Ovary (tissue), 7 donors: ENCODE measurements at regions not wholly inside any gene's neighbourhood (a gene's known extent, or its start where the extent isn't known, plus 50 kb on each side); places are given as distances from the start of the nearest gene placed in this dataset.
"Not testable (repeated sequence)": the region's sequence is repeated elsewhere in the genome, so short reads cannot be mapped to it uniquely, and the experiment has no call there.

Experiments
- DNase-seq, 5 donors: peaks; one replicate each; pipeline ENCODE4 v3.0.0-alpha.2; 2019 to 2020
- H3K27ac ChIP-seq, 2 donors: fragments of 200-600 bp; one replicate each; pipeline versions ENCODE4 v1.5.1 to v1.8.0; 2019 to 2022
- H3K27me3 ChIP-seq: fragments of 200-600 bp; one replicate; pipeline ENCODE4 v1.8.0; 2022
- H3K36me3 ChIP-seq: fragments of 200-600 bp; sonication (generic); one replicate; pipeline ENCODE4 v1.5.1; 2019
- H3K4me1 ChIP-seq: one replicate; pipeline ENCODE4 v1.8.1; 2013; ENCODE audit warnings: mild to moderate bottlenecking, moderate library complexity; ENCODE audit not compliant: insufficient read depth
- H3K4me3 ChIP-seq: fragments of 200-600 bp; sonication (generic); one replicate; pipeline ENCODE4 v1.5.1; 2017
- H3K9me3 ChIP-seq, 2 donors: fragments of 200-600 bp in 1 of 2; sonication (generic) in 1 of 2; one replicate each; pipeline versions ENCODE4 v1.5.1 to v1.8.1; 2013 to 2019; ENCODE audit warnings: mild to moderate bottlenecking in 1 of 2, moderate library complexity in 1 of 2
- CTCF ChIP-seq, 3 donors: fragments of 450-650 bp in 2 of 3; fragments of 200-600 bp in 1 of 3; IDR thresholded peaks; one replicate each; pipeline versions ENCODE4 v1.5.1 to v1.8.0; 2016 to 2022; ENCODE audit warnings: antibody characterized with exemption in 3 of 3, mild to moderate bottlenecking in 1 of 3
- EP300 ChIP-seq: sonication (generic); formaldehyde crosslinking; IDR thresholded peaks from one replicate; pipeline ENCODE4 v1.6.1; 2017; ENCODE audit warnings: antibody characterized with exemption
- POLR2A ChIP-seq: fragments of 450-650 bp; IDR thresholded peaks from one replicate; pipeline ENCODE4 v1.6.1; 2017; ENCODE audit warnings: antibody characterized with exemption, mild to moderate bottlenecking, moderate library complexity
- WGBS, 3 donors: extraction: QIAGEN DNeasy Blood & Tissue Kit in 1 of 3; methylation state at CpG; one replicate each; pipeline versions ENCODE4 v1.1.5 to v1.1.7; 2013 to 2017; 5-methylcytosine and 5-hydroxymethylcytosine counted together
- intact Hi-C, 4 donors: fragments of 100-400 bp; cut with DNase I; formaldehyde crosslinking; loops; one replicate each; pipeline versions ENCODE4 v1.11.0 to v1.15.1; 2022 to 2023
- donor health status: DM: no; HTN: no; CAD: no; lungs with moderate emphysema.
- donor health status: DM: no; HTN: no; CAD: no.
- donor health status: Bipolar disorder and iron deficiency.
- donor health status: DM: no; HTN: no; CAD: no.
- donor health status: DM: yes; HTN: yes; CAD: no.

DNA sequence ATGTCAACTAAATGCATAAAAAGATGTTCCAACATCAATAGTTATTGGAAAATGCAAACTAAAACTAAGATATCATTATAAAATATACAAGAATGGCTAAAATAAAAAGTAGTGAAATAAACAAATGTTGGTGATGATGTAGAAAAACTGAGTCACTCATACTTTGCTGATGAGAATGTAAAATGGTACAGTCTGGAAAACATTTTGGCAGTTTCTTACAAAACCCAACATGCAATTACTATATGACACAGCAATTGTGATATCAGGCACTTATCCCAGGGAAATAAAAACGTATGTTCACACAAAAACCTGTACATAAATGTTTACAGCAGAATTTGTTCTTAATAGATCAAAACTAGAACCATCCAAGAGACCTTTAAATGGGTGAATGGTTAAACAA lies 182.6 kb downstream of the RTL9 start:
- intact Hi-C loops: no loop called here
- no peak for DNase-seq
- WGBS, 3 donors: 34 to 49% (median 39%) methylated on average over 1 of the region's 1 CpG
- H3K4me1 ChIP-seq: no peaks in the 10 kb centered on the region
- H3K27ac ChIP-seq: no peak overlapping the region
- no peaks in the 10 kb centered on the region for H3K27me3 ChIP-seq
- no peak overlapping the region for H3K4me3 ChIP-seq
- no peaks in the 10 kb centered on the region for H3K9me3 ChIP-seq
- no peaks in the 10 kb centered on the region for H3K36me3 ChIP-seq
- TF ChIP-seq POLR2A: no peak
- TF ChIP-seq CTCF (IDR thresholded peaks at IDR 0.05): no peak
- no peak for TF ChIP-seq EP300

DNA sequence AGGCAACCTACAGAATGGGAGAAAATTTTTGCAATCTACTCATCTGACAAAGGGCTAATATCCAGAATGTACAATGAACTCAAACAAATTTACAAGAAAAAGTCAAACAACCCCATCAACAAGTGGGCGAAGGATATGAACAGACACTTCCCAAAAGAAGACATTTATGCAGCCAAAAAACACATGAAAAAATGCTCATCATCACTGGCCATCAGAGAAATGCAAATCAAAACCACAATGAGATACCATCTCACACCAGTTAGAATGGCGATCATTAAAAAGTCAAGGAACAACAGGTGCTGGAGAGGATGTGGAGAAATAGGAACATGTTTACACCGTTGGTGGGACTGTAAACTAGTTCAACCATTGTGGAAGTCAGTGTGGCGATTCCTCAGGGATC lies 192.2 kb downstream of the RTL9 start:
- H3K27me3 ChIP-seq, H3K9me3 ChIP-seq, H3K27ac ChIP-seq, intact Hi-C loops, H3K36me3 ChIP-seq, H3K4me3 ChIP-seq, DNase-seq, H3K4me1 ChIP-seq: not testable (repeated sequence)
- 75 to 81% (median 81%) methylated on average over 4 of the region's 4 CpGs for WGBS, 3 donors

DNA sequence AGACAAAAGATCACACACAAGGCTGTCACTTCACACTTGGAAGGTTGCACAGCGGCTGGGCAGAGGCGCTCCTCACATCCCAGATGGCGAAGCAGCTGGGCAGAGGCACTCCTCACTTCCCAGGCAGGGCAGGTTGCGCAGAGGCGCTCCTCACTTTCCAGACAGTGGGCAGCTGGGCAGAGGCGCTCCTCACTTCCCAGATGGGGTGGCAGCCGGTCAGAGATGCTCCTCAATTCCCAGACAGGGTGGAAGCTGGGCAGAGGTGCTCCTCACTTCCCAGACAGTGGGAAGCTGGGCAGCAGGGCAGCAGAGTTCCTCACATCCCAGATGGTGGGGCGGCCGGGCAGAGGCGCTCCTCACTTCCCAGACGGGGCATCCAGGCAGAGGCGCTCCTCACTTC lies 199.2 kb downstream of the RTL9 start:
- DNase-seq: no peak
- intact Hi-C loops: no loop called here
- no peak for TF ChIP-seq EP300
- no peak for TF ChIP-seq POLR2A
- H3K4me3 ChIP-seq: no peak overlapping the region
- H3K4me1 ChIP-seq: no peaks in the 10 kb centered on the region
- H3K27me3 ChIP-seq: no peaks in the 10 kb centered on the region
- H3K27ac ChIP-seq: no peak overlapping the region
- 91 to 93% (median 91%) methylated on average over 11 to 12 of the region's 12 CpGs for WGBS, 3 donors
- no peaks in the 10 kb centered on the region for H3K9me3 ChIP-seq
- H3K36me3 ChIP-seq: no peaks in the 10 kb centered on the region

DNA sequence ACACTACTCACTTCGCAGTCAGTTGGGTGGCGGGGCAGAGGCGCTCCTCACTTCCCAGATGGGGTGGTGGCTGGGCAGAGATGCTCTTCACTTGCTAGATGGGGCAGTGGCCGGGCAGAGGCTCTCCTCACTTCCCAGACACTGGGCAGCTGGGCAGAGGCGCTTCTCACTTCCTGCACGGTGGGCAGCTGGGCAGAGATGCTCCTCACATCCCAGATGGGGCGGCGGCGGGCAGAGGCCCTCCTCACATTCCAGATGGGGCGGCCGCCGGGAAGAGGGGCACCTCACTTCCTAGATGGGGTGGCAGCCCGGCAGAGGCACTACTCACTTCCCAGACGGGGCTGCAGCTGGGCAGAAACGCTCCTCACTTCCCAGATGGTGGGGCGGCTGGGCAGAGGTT lies 199.8 kb downstream of the RTL9 start:
- Histone ChIP-seq H3K4me3 (no peak overlapping the region), H3K27me3 (no peaks in the 10 kb centered on the region), H3K9me3 (no peaks in the 10 kb centered on the region), H3K36me3 (no peaks in the 10 kb centered on the region), H3K27ac (no peak overlapping the region), H3K4me1 (no peaks in the 10 kb centered on the region)
- intact Hi-C loops: no loop called here
- TF ChIP-seq EP300: no peak
- TF ChIP-seq POLR2A: no peak
- TF ChIP-seq CTCF (IDR thresholded peaks at IDR 0.05): no peak
- DNase-seq: no peak
- 78 to 91% (median 81%) methylated on average over 15 to 16 of the region's 16 CpGs for WGBS, 3 donors

DNA sequence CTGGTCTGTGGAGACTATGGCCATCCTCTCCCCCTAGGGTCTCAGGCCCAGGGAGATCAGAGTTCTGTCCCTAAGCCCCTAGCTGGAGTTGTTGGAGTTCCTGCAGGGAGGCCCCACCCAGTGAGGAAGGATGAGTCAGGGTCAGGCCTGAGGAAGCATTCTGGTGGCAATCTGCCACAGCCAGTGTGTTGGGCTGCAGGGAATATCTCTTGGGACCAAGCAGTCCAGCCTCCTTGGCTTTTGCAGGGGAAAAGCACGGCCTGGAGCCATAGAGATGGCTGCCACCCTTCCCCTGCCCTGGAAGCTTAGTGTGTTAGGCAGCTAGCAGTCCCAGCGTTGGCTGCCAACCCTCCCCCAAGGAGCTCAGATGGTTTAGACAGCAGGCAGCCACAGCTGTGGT lies 202.4 kb downstream of the RTL9 start:
- no peak overlapping the region for H3K4me3 ChIP-seq
- no peak for DNase-seq
- intact Hi-C loops: no loop called here
- H3K4me1 ChIP-seq: no peaks in the 10 kb centered on the region
- no peaks in the 10 kb centered on the region for H3K9me3 ChIP-seq
- no peak overlapping the region for H3K27ac ChIP-seq
- 43 to 62% (median 52%) methylated on average over 2 of the region's 2 CpGs for WGBS, 3 donors
- no peak for TF ChIP-seq EP300
- no peak for TF ChIP-seq POLR2A
- TF ChIP-seq CTCF (IDR thresholded peaks at IDR 0.05): no peak
- H3K36me3 ChIP-seq: no peaks in the 10 kb centered on the region
- no peaks in the 10 kb centered on the region for H3K27me3 ChIP-seq

- Histone ChIP-seq H3K4me3 (no peak overlapping the region), H3K9me3 (no peaks in the 10 kb centered on the region), H3K36me3 (no peaks in the 10 kb centered on the region), H3K27me3 (no peaks in the 10 kb centered on the region), H3K27ac (no peak overlapping the region), H3K4me1 (no peaks in the 10 kb centered on the region)
- no peak for DNase-seq
- no peak for TF ChIP-seq POLR2A
- TF ChIP-seq CTCF (IDR thresholded peaks at IDR 0.05): no peak
- TF ChIP-seq EP300: no peak
- intact Hi-C loops: no loop called here
Observed at GRCh38 chrX:110563282-110563681, 204.6 kb downstream of the RTL9 start.
